ENCODE measurements at regions not wholly inside any gene's neighbourhood (a gene's known extent, or its start where the extent isn't known, plus 50 kb on each side); places are given as distances from the start of the nearest gene placed in this dataset.

GRCh38 chr2:136393514-136393913, 275.6 kb upstream of the CXCR4 start:
- H3K9me2 ChIP-seq, result no peaks in the 10 kb centered on the region
- H4K20me1 ChIP-seq (ENCODE audit: insufficient read depth), result no peaks in the 10 kb centered on the region
- H3K27ac ChIP-seq (ENCODE audit: low read depth in 2 of 2, low read length in 1 of 2), result no peak overlapping the region
- no peak overlapping the region for H3K4me3 ChIP-seq (ENCODE audit: low read depth in 2 of 2, low read length in 1 of 2)
- no peaks in the 10 kb centered on the region for H3K9me3 ChIP-seq
- no peaks in the 10 kb centered on the region for H3K36me3 ChIP-seq (replicated peaks in 1 of 2; ENCODE audit: control insufficient read depth in 1 of 2, insufficient read depth in 2 of 2, low read length in 1 of 2)
- DNase-seq, result no peak
- no peaks in the 10 kb centered on the region for H3F3A ChIP-seq (replicated peaks; ENCODE audit: insufficient read depth)
- no peak overlapping the region for H3K4me2 ChIP-seq
- WGBS (ENCODE audit: low lambda C conversion rate), result 39% methylated on average over 1 of the region's 1 CpG
- CTCF ChIA-PET, result no interaction called here
- TF ChIP-seq USF2 (IDR thresholded peaks at IDR 0.05; ENCODE audit: borderline replicate concordance, low read depth, low read length) (no peak), POLR2AphosphoS5 (IDR thresholded peaks at IDR 0.05; ENCODE audit: low read depth, low read length) (no peak), SIN3A (IDR thresholded peaks at IDR 0.05; ENCODE audit: borderline replicate concordance, low read depth, low read length) (no peak), RAD21 (IDR thresholded peaks at IDR 0.05; ENCODE audit: low read length) (no peak), NFIC (IDR thresholded peaks at IDR 0.05; ENCODE audit: borderline replicate concordance) (no peak), GATA2 (CRISPR knock-in tag; IDR thresholded peaks at IDR 0.05) (no peak), FOXM1 (IDR thresholded peaks at IDR 0.05; ENCODE audit: low read depth) (no peak), EZH2phosphoT487 (IDR thresholded peaks at IDR 0.05; ENCODE audit: borderline replicate concordance, low read depth) (no peak), RCOR1 (IDR thresholded peaks at IDR 0.05; ENCODE audit: low read length) (no peak), PBX3 (IDR thresholded peaks at IDR 0.05) (no peak), TCF12 (IDR thresholded peaks at IDR 0.05) (no peak), RFX5 (IDR thresholded peaks at IDR 0.05; ENCODE audit: low read length) (no peak), CHD2 (IDR thresholded peaks at IDR 0.05; ENCODE audit: low read length, partially characterized antibody) (no peak), FOXJ3 (CRISPR knock-in tag; IDR thresholded peaks at IDR 0.05) (no peak), ZBTB33 (IDR thresholded peaks at IDR 0.05; ENCODE audit: borderline replicate concordance, low read depth) (no peak), MXI1 (IDR thresholded peaks at IDR 0.05; ENCODE audit: low read depth, low read length) (no peak), TAF1 (IDR thresholded peaks at IDR 0.05; ENCODE audit: borderline replicate concordance, low read depth, low read length) (no peak), EP300 (IDR thresholded peaks at IDR 0.05; ENCODE audit: borderline replicate concordance in 1 of 2, low read depth in 1 of 2, low read length in 1 of 2) (no peak)
- no peaks in the 10 kb centered on the region for H3K4me1 ChIP-seq (ENCODE audit: control insufficient read depth in 1 of 2, insufficient read depth in 2 of 2, low read depth in 1 of 2, low read length in 1 of 2)
- no peak overlapping the region for H2AFZ ChIP-seq (ENCODE audit: low read depth)
- H3K79me2 ChIP-seq (ENCODE audit: insufficient read depth), result no peaks in the 10 kb centered on the region
- POLR2A ChIA-PET, result no interaction called here
- no peak overlapping the region for H3K9ac ChIP-seq
- no peaks in the 10 kb centered on the region for H3K27me3 ChIP-seq (ENCODE audit: insufficient read depth)
